ENCODE measurements at regions not wholly inside any gene's neighbourhood (a gene's known extent, or its start where the extent isn't known, plus 50 kb on each side); places are given as distances from the start of the nearest gene placed in this dataset.

DNA sequence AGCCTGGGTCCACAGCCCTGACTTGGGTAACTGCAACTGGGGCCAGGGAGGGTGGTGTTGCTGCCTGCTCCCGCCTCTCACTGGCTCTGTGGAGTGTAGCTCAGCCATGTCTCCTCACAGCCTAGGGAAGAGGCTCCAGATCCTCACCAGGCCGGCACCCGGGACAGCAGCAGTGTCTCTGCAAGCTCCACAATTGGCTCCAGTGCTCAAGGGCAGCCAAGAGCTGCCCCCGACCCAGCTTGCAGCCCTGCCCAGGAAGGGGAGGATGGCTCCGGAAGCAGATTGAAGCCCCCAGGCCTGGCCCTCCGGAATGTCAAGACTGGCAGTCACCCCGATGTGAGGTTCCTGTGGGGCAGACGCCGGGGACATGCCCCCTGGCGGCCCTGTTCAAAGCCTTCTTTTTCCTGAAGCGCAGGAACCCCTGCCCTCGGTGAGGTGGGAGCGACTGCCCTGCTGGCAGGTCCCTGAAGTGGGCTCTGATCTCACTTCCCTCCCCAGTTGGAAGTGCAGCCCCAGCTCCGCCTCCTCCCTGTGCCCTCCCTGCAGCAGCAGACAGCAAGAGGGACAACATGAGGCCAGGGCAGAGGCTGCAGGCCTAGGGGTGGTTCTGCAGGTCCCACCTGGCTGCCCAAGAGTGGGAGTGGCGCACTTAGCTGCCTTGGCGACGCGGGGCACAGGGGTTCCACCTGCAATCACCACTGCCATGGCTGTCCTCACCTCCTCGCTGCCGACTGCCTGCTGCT, 816.2 kb upstream of the LUZP2 start:
- no peak for DNase-seq (ENCODE audit: low spot score)

DNA sequence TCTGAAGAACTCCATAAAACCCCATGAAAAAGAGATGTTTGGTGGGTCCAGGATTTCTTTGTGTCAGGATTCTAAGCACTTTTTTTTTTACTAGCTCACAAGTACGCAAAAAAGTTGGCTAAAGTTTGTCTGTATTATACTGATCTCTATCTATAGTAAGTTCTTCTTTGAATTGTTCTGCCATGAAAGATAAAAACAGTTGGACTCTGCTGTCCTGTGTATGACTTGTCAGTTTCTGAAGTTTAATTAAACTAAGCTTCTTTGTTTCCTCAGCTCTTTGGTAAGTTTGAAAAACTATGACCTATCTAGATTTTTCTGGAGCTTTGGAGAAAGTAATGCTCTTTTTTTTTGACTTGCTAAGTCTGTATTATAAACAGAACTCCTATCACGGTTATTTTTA, 812.2 kb upstream of the LUZP2 start:
- DNase-seq (ENCODE audit: low spot score) = no peak

DNA sequence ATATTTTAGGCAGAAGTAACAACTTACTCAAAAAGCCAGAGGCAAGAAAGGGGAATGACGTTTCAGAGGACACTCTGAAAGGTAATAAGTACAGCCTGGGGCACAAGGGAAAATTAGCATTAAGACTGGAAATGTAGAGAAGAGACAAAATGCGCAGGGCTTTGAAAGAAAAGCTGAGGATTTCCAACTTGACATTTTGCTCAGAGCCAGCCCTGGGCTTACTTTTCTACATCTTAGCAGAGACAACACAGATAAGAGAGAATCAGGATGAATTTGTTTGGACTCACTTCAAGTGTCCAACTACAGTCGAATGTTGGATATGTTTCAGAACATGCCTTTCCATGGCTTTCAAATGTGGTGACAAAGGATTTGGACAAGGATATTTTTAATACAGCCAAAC, 808.9 kb upstream of the LUZP2 start:
- no peak for DNase-seq (ENCODE audit: low spot score)

DNA sequence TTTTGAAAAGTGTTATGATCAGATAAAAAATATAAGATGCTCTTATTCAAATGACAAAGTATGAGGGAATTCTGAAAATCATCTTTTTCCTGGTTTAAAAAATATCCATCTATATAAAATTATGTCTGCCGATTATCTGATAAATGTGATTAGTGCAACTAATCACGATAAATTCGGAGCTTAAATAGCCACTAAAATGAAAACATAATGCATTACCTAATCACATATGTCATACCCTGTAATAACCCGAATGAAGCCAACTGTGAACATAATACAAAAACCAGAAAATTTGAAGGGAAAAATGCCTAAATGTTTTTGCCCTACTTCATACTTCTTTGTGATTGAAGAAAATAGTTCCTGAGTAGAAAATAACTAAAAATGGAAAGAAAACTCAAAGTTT, 808.4 kb upstream of the LUZP2 start:
- DNase-seq (ENCODE audit: low spot score) = no peak

DNA sequence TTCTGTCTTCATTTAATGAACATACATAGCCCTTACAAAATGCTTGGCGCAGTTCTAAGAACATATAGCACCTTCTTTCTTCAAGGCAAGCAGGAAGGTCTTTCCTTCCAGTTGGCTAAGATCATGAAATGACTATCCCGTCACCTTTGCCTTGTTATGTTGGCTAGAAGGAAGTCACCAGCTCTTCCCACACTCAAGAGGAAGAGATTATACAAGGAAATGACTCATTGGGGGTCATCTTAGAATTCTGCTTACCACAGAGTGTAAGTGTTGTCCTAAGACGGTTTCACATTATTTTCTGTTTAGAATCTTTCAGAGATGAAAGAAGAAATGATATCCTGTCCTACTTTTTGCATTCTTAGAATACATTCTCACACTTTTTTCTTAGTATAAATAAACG, 808.0 kb upstream of the LUZP2 start:
- DNase-seq (ENCODE audit: low spot score) = peak; percentile 1

DNA sequence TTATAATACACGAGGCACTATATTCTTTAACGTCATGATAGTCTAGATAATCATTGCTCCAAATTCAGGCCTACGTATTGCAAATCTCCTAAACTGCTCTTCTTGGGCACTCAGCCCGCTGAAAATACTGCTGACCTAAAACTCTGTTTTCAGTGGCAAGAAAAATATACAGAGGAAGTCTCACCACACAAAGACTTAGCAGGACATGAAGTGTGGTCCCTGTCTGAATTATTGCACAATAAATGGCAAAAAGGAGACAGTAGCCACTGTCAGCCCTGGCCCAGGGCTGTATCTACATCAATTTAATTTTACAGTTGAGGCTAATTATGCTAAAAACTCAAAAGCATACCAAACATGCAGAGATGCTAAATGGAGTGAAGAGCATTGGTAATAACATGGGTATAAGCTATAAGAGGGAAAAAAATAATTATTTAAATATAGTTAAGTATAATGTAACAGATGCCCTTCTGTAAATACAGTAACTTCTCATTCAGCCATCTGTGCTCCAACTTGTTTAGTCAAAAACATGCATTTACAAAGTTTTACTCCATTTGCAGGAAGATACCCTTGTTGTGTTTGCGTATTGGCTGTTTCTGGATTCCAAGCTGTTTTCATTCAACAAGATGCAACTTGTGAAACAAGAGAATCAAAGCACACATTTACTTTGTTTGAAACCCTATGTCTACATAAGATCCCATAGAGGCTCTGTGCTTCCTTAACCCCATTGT, 800.0 kb upstream of the LUZP2 start:
- no peak for DNase-seq (ENCODE audit: low spot score)

DNA sequence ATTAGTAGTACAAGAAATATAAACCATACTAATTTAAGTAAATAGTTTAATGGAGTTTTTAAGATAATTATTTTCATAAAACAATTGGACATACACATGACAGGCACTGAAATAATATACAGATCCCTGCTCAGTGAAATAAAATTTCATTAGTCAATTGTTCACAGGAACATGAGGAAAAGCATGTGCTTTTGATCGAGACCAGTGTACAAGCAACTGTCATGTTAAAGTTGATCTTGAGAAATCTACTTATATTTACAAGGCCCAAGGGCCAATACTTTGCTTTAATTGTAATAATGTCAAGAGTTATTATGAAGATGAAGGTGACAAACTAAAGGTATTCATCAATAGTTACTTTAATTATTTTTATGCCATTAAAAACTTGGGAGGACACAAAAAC, 792.7 kb upstream of the LUZP2 start:
- no peak for DNase-seq (ENCODE audit: low spot score)

DNA sequence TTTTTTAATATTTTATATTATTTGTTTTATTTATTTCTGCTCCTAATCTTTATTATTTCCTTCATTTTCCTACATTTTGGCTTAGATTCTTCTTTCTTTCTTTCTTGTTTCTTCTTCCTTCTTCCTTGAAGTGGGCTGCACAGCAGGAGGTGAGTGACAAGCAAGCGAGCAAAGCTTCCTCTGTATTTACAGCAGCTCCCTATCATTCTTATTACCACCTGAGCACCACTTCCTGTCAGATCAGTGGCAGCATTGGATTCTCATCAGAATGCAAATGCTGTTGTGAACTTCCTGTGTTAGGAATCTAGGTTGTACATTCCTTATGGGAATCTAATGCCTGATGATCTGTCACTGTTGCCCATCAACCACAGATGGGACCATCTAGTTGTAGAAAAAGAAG, 784.9 kb upstream of the LUZP2 start:
- no peak for DNase-seq (ENCODE audit: low spot score)

DNA sequence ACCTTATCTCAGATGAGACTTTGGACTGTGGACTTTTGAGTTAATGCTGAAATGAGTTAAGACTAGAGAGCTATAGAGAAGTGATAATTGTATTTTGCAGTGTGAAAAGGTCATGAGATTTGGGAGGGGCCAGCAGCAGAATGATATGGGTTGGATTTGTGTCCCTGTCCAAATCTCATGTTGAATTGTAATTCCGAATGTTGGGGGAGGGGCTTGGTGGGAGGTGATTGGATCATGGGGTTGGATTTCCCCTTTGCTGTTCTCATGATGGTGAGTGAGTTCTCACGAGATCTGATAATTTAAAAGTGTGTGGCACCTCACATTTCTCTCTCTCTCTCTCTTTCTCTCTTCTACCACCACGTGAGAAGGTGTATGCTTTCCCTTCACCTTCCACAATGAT, 777.8 kb upstream of the LUZP2 start:
- no peak for DNase-seq (ENCODE audit: low spot score)

DNA sequence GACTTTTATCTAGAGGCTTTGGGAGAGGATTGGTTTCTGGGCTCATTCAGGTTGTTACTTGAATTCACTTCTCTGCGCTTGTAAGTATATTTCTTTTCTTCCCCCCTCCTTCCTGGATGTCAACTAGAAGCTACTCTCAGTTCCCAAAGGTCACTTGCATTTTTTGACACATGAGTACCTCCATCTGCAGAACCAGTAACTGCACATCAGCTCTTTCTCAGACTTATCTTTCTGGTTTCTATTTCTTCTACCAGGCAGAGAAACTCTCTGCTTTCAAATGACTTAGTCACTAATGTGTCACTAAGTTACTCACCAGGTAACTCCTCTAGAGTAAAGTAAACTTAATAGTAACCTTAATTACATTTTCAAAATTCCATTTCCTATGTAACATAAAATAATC, 773.0 kb upstream of the LUZP2 start:
- no peak for DNase-seq (ENCODE audit: low spot score)

DNA sequence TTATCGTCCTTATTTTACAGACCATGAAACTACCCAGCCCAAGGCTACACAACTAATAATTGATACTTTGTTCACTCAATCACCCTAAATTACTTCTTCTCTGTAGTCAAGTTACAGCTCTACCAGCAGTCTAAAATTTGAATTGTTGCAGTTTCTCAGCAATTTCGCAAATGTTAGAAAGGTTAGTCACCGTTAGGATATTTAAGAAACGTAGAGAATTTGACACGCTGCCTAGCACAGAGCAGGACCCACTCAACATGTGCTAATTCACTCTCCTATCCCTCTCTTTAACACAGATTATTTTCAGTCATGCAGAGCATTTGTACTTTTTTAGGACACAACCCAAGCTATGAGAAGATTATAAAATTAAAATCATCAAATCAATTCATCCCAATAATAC, 771.1 kb upstream of the LUZP2 start:
- no peak for DNase-seq (ENCODE audit: low spot score)

DNA sequence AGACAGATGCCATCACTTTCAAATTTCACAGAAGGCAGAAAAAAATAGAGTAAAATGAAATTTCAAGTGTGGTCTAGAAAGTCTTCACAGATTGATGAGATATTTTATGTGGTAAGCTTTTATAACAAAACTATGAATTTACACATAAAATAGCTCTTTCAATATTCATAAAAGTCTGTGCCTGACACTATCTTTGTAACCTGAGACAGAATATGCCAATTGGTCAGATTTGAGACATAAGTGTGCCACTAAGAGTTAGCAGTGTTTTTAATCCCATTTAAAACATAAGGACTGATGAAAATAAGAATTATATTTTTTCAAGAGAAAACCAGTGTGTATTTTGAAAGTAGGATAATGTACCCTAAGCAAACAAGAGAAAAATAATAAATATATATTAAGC, 769.5 kb upstream of the LUZP2 start:
- no peak for DNase-seq (ENCODE audit: low spot score)

DNA sequence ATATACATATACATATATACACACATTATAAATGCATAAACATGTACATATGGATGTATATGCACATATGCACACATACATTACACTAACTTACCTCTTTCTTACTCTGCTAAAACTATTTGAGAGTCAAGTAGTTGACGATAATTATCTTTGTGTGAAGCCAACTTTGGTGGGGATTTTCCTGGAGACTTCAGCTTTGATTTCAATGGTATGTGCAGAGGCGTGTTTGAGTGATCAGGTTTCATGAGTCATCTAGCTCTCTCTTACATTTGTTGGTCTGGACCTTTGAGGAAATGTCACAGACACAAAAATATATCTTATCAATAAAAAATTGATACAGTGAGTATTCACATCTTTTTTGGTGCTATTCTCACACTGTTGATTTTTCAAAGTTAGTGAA, 769.1 kb upstream of the LUZP2 start:
- DNase-seq (ENCODE audit: low spot score) = no peak

DNA sequence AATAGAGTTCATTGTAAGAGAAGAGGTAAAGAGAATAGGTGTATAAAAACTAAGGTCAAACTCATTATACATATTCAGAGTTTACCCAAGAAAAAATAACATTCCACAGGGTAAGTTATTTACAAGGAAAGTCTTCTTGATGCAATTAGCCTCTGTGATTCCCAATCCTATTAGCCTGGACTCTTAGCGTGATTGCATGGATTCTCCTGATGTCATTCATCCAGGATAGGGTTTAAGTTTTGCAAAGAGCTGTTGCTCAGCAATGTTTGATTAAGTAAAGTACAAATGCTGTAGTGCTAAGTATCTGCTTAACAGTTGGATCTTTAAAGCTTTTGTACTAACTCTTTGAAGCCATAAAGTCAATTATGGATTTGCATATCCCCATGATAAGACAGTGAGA, 767.8 kb upstream of the LUZP2 start:
- no peak for DNase-seq (ENCODE audit: low spot score)

DNA sequence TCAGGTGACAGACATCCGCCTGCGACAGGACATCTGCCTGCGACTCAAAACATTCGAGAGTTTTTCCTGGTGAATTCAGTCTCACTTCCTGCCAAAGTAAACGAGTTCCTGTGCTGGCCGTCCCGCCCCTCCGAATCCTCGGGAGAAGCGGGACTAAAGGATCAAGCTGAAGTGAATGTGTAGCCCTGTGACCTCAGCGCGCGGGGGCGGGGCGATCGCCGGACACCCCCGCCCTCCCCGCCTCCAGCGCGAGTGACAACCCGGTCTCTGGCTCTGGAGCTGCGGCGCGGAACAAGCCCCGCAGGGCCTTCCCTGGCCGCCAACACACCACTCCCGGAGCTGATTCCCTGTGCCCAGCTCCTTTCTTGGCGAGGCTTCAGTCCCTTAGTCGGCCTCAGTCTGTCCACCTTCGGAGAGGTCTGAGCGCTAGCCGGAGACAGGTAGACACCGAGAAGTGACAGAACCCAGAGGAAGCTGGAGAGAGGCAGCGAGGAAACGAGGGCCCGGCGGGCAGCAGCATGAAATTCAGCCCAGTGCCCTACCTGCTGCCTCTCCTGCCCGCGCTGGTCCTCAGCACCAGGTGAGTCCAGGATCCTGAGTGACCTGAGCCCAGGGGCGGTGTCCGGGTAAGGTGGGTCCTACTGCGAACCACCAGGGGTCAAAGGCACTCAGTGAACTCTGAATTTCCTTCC, 766.4 kb upstream of the LUZP2 start:
- no peak for DNase-seq (ENCODE audit: low spot score)

DNA sequence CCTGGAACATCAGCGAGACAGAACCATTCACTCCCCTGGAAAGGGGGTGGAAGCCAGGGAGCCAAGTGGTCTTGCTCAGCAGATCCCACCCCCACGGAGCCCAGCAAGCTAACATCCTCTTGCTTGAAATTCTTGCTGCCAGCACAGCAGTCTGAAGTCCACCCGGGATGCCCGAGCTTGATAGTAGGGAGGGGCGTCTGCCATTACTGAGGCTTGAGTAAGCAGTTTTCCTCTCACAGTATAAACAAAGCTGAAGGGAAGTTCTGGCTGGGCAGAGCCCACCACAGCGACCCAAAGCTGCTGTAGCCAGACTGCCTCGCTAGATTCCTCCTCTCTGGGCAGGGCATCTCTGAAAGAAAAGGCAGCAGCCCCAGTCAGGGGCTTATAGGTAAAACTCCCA, 764.8 kb upstream of the LUZP2 start:
- DNase-seq (ENCODE audit: low spot score) = no peak

DNA sequence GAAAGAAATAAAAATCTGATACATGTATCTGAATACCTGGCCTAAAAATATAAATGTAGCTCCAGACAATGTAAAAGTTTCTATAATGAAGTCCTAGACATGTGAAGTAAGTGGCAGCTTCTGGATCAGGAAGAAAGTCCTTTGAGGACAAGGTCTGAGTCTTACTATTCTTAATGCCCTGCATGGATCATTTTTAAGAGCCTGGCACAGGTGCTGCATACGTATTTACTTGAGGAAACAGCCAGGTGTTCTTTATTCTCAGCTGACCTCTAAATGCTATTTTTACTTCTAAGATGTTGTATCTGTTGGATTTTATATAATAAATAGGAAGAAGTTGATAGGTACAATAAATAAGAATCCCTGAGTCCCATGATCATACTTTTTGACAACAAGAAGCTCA, 750.0 kb upstream of the LUZP2 start:
- no peak for DNase-seq (ENCODE audit: low spot score)

DNA sequence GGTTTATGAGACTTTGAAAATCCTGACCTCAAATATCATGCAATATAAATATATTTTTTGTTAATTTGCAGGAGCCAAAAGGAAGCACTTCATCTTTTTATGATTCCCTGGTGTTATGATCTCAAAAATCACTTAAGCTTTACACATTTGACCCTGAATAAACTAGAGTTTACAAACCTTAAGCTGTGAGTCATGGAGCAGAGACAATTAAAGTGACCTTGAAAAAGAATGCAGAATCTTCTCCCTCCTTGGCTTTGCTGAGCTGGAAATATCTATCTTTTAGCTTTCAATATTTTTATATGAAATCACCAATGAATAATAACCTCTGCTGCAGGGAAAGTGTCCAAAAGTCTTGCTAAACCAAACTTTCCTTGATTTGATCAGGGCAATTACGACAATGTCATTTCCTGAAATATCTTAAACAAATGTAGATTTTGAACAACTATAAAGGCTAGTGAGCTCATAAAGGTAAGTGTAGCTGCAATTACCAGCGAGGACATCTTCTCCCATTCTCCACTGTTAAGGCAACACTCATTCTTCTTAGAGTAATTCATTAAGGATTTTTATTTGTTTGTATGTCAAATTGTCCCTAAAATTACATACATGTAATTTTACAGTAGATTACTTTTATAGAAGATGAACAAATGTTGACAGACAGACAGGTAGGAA, 747.0 kb upstream of the LUZP2 start:
- no peak for DNase-seq (ENCODE audit: low spot score)

DNA sequence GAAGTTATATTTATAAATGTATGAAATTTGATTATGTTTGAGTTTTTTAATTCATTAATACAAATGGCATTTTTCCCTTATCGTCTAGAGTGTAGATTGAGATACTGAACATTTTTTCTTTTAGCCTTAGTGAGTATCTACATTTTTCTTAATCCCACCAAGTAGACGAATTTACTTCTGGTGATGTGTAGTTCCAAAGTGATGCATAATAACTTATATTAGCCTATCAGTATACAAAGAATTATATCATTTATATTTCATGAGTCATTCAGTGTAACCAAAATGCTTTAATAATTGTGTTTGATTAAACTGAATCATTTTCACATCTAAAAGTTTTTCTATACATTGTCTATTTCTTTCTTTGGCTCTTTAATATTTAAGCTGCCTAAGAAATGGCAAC, 745.6 kb upstream of the LUZP2 start:
- no peak for DNase-seq (ENCODE audit: low spot score)

DNA sequence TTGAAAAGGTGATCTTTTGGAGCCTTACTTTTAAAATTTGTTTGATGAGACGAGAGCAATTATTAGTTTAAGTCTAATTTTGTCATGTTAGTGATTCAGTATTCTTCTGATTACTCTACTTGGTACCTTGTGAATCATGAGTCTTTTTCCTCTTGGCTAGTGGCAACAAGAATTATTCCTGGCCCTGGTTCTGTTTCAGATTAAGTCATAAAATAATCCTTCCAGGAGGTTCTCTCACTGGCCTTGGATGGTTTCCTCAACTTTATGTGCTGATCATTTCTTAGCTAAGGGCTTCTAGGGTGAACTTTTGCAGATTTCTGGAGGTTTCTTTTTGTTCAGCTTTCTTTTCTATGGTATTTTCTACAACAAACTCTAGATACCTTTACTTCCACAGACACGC, 741.8 kb upstream of the LUZP2 start:
- no peak for DNase-seq (ENCODE audit: low spot score)

DNA sequence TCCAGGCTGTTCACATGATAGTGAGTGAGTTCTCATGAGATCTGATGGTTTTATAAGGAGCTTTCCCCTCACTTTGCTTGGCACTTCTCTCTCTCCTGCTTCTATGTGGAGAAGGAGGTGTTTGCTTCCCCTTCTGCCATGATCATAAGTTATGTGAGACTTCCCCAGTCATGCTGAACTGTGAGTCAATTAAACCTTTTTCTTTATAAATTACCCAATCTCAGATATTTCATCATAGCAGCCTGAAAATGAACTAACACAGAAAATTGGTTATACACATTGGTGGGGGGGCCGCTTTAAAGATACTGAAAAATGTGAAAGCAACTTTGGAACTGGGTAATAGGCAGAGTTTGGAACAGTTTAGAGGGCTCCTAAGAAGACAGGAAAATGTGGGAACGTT, 741.1 kb upstream of the LUZP2 start:
- DNase-seq (ENCODE audit: low spot score) = no peak

DNA sequence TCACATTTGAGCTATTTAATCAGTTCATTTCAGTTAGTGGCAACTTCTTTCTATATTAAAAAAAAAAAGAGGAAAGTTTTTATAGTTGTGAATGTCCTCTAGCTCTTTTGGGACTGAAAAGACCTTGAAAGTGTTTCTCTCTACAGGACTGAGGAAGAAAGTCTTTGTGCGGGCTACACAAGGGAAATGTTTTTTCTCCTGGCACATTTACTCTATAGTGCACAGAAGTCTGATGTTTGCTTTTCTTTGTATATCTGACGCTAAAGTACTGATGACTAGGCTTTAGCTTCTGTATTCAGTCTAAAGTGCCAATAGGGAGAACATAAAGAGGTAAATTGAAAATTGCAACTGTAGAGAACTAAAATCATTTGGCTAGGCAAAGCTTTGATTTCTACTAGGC, 737.4 kb upstream of the LUZP2 start:
- no peak for DNase-seq (ENCODE audit: low spot score)

DNA sequence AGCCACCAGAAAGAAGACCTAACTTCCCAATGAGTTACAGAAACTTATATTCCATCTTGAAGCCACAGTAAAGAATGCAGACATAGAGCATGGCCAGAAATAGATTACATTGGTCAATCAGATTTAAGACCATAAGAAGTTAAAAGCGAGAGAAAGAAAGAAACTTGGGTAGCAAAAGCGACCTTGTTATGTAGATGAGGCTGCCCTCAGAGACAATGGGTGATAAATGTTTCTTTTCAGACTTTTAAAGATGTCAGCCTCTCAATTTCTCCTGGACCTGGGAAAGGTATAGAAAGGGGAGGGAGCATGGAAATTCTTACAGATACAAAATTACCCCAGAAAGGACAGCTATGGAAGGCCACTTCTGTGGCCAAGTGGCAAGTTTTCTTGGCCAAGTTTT, 732.6 kb upstream of the LUZP2 start:
- DNase-seq (ENCODE audit: low spot score) = no peak

Measured in activated CD4-positive, alpha-beta T cell treated with anti-CD3 and anti-CD28 coated beads, Interleukin-2, Interleukin-4, amounts not matched to agents 100 ng/mL and 50 ng/mL, durations not matched to agents 16 hours and 8 hours (primary cell).